ACHN (cell line): ENCODE measurements at regions not wholly inside any gene's neighbourhood (a gene's known extent, or its start where the extent isn't known, plus 50 kb on each side); places are given as distances from the start of the nearest gene placed in this dataset.

ENCODE experiments used
- DNase-seq: peaks from one replicate; pipeline ENCODE4 v3.0.0-alpha.2; 2015
- in situ Hi-C: cut with HindIII; loops from 2 replicates; pipeline ENCODE4 v1.10.0; 2017; ENCODE audit warnings: low sequenced_read_pairs, low pct_ligation_motif_present, low pct_unique_long_range_greater_than_20kb

DNA sequence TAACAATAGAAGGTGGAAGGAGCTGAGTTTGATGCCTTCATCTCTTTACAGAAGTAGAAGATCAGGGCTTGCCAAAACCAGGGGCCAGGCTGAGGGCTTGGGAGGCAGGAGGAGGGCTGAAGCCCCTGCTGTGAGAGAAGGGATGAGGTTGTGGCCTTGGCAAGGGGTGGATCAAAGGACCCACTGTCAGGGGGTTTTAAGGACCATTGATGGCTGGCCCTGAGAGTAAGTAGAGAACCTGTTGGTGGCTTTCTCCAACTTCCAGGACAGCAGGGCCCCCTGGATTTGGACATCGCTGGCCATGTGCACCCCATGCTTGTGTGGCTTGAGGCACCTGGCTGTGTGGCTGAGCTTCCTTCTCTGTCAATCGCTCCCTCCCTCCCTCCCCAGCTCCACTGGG, 927.7 kb downstream of the TBC1D22A start:
- DNase-seq, result no peak
- in situ Hi-C loops, result no loop called here

GRCh38 chr22:47687776-47688175, 925.3 kb downstream of the TBC1D22A start:
- no peak for DNase-seq
- in situ Hi-C loops, result no loop called here

- in situ Hi-C loops, result no loop called here
- DNase-seq, result no peak
These were observed 924.9 kb downstream of the TBC1D22A start for GRCh38 chr22:47687346-47687655.

- no peak for DNase-seq
- in situ Hi-C loops, result no loop called here
These were observed 924.3 kb downstream of the TBC1D22A start for GRCh38 chr22:47686594-47687345.

DNA sequence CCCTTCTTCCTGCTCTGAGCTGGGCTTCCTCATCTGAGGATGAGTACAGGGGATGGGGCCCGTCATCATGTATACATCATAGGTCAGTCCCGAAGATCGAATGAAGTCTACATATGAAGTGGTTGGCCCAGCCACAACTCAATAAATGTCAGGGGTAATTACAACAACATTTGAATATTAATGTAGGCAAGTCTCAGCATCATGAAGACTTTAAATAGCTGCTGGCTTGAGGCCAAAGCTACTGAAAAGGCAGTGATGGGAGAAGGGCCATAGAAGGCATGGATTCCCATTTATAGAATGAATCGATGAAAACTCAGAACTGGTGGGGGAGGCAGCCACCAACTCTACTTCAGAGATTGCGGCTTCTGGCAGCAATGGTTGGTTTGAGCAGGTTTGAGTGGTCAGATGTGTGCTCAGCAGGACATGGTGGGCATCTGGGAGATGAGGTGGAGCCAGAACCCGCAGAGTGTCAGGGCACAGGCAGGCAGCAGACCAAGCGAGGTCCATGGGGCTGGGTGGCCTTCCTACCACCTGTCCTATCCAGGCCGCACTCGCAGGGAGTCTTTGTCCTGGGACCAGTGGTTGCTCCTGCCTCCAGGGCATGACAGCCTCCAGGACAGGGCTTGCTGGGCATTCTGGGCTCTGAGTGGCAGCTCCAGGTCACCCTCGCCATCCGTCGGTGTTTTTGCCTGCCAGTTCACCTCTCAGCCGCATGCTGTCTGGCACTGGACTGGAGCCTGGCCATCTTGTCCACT, 919.1 kb downstream of the TBC1D22A start:
- in situ Hi-C loops, result no loop called here
- no peak for DNase-seq

DNA sequence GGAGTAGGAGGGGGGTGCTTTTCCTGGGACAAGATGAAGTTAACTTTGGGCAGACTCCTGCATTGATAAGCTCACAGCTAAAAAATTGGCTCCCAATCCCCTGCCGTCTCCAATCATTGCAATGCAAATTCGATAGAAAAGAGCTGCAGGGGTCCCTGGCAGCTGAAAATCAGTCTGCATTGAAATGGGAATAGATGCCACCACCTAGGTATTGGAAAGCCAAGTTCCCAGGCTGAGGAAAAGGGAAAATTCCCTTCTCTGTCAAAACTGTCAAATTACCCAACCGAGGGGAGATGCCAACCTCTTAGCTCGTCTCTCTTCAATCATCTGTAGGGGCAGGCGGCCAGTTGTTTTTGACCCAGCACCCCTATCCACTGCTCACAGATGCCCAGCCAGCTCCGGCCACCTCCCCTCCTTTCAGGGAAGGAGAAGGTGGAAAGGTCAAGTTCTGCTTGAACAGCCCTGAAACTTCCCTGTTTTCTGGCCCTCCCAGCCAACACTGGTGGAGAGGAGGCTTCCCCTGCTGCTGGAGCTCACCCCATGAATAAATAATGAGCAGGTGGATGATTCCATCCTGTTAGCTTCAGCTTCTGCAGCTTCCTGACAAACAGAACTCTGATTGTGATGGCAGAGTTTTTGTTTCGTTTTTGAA, 916.3 kb downstream of the TBC1D22A start:
- DNase-seq, result no peak
- in situ Hi-C loops, result no loop called here

- in situ Hi-C loops, result no loop called here
- no peak for DNase-seq
These were observed 915.6 kb downstream of the TBC1D22A start for GRCh38 chr22:47678048-47678447.

DNA sequence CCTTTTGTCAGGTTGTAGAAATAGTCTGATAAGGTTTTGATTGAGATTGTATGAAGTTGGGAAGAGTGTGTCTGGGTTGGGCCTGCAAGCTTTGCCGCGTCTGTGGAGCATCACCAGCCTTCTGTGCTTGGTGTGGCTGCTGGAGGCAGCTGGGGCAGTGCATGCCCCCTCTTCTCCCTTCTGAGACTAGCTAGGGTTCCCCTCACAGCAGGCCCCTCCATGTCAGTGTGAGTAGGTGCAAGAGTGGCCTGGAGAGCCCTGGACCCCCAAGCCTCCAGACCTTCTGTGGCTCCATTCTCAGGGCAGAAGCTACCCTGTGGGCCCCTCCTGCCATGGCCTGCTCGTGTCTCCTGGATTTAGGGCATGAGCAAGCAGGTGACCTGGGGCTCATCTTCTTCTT, 914.2 kb downstream of the TBC1D22A start:
- no peak for DNase-seq
- in situ Hi-C loops, result no loop called here

- no peak for DNase-seq
- in situ Hi-C loops, result no loop called here
These were observed 912.1 kb downstream of the TBC1D22A start for GRCh38 chr22:47674600-47674999.

DNA sequence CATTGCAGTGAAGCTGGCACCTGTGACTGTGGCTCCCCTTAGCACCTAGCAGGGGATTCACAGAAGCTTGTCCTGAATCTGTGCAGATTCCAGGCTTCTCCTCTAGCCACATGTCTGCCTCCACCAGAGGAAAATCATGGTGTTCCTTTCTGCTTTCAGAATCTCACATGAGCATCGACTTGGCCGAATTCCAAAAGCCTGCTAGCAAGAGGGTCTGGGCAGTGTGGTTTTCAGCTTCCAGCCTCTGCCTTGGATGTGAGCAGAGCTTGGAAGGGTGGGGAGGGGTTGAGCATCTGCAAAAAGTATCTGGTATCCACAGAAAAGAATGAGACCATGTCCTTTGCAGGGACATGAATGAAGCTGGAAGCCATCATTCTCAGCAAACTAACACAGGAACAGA, 911.1 kb downstream of the TBC1D22A start:
- in situ Hi-C loops, result no loop called here
- no peak for DNase-seq

GRCh38 chr22:47672526-47672925, 910.1 kb downstream of the TBC1D22A start:
- in situ Hi-C loops, result no loop called here

DNA sequence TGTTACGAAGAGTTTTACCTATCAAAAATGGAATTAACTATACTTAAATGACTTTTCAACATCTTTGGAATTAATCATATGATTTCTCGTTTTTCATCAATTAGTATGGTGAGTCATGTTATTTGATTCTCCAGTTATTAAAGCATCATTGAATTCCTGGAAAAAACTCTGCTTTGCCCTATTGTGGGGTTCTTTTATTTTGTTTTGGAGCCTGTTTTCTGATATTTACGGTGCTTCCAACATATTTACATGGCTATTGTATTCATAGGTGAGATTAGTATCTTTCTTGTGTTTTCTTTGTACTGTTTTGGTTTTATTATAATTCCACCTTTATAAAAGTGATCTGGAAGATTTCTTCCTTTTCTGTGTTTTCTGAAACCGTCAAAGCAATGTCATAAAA, 902.7 kb downstream of the TBC1D22A start:
- in situ Hi-C loops, result no loop called here

More at GRCh38 chr22:47672526-47672925, 910.1 kb downstream of the TBC1D22A start:
- no peak for DNase-seq

DNA sequence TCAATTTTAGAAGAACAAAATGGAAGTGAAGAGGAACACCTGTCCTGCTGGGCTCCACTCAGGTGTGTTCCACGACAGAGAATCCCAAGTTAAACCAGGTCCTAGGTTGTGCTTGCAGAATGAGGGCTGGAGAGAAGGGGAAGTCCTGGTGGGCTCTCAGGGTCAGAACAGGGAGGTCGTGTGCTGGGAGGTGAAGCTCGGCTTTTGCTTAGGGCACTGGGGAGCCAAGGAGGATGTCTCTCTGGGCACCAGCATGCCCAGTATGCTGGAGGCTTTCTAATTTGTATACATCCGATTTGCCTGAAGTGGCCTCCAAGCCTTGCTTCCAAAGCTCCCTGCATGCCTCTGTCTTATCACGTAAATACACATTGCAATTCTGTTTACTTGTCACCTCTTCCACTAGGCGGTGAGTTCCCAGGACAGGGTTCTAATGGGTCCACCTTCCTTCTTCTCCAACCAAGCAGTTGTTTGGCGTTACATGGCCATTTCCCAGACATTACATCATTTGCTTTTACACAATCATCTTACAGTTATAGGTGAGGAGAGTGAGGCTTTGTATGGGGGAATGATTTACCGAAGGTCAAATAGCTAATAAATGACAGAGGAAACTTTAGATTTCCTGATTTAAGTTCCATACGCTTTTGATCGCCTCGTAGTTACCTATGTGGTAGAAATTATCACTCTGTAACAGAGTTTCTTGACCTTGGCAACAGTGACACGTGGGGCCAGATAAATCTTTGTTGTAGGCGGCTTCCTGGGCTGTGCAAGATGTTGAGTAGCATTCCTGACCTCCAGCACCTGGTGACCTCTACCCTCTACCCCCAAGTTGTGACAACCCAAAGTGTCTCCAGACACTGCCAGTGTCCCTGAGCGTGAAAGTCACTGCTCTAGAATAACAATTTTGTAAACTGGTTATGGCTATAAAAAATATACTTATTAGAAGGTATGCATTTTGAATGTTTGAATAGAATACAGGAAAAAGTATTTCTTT, 901.5 kb downstream of the TBC1D22A start:
- in situ Hi-C loops, result no loop called here

More for the DNA sequence above, 902.7 kb downstream of the TBC1D22A start:
- no peak for DNase-seq

DNA sequence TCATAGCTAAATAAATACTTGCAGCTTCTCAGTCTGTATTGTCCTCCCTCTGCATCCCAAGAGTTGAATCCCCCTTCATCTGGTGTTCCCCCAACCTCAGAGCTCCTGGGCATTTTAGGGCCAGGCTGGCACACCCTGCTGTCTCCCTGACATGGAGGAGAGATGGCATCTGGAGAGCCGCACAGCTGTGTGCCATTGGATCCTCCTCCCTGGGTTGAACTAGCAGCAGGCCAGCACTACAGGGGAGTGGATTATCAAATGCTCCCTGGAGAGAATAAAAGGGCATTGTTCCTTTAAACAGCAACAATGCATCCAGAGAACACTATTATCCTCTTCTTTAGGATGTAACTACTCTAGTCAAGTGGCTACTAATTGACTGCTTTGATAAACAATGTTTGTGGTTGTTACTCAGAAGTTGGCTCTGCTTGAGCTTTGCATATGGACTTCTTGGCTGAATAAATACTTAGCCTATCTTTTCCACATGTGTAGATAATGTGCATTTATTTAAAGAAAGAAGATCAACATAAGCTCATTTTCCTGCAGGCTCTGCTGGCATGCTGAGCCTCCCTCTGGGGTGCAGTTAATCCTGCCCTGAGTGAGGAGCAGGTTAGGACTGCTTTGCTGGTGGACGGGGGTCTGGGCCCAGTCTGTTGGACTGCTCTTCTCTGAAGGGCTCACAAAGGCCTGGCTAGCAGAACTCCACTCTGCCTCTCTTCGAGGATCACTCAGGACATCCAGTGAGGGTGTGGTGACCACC, 897.2 kb downstream of the TBC1D22A start:
- DNase-seq, result no peak
- in situ Hi-C loops, result no loop called here

More for the DNA sequence above, 901.5 kb downstream of the TBC1D22A start:
- DNase-seq, result no peak

DNA sequence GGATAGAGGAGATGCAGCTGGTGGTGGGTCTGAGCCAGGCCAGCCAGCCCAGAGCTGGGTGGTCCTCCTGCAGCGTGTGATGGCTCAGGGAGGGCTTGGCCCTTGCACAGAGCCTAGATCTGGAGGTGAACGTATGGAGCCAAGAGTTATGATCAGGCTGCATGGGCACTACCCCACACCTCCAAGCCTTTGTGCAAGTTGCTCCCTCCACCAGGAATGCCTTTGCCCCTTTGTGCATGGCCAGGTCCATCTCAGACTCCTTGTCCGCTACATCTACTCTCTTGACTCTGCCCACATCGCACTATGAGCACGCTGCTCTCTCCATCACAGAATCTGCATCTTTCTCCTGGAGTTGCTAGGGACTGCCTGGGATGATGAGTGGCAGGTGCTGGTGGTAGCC, 895.7 kb downstream of the TBC1D22A start:
- no peak for DNase-seq
- in situ Hi-C loops, result no loop called here

DNA sequence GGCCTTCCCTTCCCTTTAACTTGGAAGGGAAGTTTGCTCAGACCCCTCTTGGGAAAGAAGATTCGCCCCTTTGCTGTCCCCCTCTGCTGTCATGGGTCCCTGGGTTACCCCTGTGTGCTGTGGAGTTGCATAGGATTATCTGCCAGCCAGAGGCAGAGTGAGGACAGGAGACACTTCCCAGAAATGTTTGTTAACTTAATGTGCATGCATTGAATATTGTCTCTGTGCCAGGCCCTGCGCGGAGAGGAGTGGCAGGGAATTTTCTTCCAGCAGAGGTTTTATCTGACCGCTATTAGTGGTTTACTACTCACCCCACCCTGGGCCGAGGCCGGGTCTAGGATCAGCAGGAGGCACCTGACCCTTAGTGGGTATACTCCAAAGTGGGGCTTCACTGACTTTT, 894.8 kb downstream of the TBC1D22A start:
- in situ Hi-C loops, result no loop called here
- no peak for DNase-seq

DNA sequence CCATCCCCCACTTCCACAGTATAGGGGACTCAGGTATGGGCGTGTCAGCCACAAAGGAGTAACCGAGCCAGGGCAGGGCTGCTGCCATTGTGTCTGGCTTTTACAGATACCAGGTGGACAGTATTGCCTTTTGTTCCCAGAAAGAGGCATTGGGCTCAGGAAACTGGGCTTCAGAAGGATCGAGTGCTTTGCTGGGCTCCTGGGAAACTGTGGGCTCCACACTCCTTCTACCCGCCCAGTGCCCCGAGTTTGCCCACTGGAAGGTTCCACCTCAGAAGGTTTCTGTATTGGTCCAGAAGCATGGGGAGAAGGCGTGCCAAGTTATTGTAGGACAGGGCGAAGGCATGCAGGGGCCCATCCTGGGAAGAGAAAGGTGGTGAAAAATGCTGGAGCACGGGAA, 894.4 kb downstream of the TBC1D22A start:
- in situ Hi-C loops, result no loop called here
- DNase-seq, result no peak

DNA sequence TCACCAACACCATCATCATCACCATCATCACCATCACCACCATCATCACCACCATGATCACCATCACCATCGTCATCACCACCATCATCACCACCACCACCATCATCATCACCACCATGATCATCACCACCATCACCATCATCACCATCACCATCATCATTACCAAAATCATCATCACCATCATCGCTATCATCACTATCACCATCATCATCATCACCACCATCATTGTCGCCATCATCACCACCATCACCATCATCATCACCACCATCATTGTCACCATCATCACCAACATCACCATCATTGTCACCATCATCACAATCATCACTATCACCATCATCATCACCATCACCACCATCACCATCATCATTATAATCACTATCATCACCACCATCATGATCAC, 893.5 kb downstream of the TBC1D22A start:
- in situ Hi-C loops, result no loop called here
- DNase-seq, result no peak
